HG02938 (cell line): ENCODE measurements at regions not wholly inside any gene's neighbourhood (a gene's known extent, or its start where the extent isn't known, plus 50 kb on each side); places are given as distances from the start of the nearest gene placed in this dataset.

Experiments used
- ATAC-seq: cut with Tn5 transposase; IDR thresholded peaks from one replicate; pipeline ENCODE4 v1.9.1; 2021; ENCODE audit warnings: mild to moderate bottlenecking, moderate library complexity; ENCODE audit not compliant: unreplicated experiment

GRCh38 chr1:96048572-96049212, 672.9 kb upstream of the PTBP2 start:
- no peak for ATAC-seq

GRCh38 chr1:96049759-96050409, 671.7 kb upstream of the PTBP2 start:
- ATAC-seq = no peak

DNA sequence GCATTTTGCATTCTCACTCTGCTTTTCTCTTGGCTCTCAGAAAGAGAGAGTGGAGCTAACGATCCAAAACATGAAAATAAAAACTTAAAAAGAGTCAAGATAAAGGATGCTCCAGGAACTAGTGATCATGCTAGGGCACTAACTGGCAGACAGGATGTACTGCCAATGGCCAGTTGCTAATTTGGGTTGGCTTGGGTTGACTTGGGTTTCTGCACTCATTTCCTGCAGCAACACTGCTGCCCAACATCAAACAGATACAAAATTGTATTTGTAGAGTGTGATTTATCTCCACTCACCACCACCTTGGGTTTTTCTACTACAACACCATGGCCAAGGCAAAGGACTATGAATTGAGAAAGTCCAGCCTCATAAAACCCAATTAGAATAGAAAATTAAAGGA, 662.3 kb upstream of the PTBP2 start:
- no peak for ATAC-seq

DNA sequence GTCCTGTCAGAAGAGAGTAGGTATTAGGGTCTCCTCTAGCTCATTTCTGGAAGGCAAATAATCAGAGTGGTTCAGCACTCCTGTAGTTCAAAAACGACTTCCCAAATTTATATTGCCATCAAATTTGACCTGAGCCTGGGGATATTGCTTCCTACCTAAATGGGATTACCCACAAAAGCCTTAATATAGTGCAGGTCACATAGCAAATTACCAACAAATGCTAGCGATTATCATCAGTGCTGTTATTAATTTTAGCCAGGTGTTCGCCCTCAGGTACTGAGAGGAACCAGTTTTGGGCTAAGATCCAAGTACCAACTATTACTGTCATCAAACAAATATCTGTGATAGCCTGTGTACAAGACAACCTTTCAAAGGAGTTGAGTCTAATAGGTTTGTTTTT, 661.8 kb upstream of the PTBP2 start:
- no peak for ATAC-seq

- ATAC-seq = no peak
Observed at GRCh38 chr1:96060621-96061020, 661.0 kb upstream of the PTBP2 start.

DNA sequence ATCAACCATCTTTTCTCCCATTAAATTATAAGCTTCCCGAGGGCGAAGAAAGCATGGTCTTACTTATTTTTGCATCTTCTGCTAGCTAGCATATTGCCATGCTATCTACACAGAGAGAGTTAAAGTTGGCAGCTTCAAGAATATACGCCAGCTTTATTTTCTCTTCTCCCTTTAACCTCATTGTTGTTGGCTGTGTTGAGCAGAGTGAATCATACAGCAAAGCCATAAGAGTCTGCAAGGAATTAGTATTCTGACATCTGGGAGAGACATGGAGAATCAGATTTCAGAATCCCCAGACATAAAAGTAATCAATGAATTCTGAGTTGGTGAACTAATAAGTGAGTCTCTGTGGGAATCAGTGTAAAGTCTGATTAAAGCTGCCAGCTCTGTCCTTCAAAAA, 649.6 kb upstream of the PTBP2 start:
- no peak for ATAC-seq

DNA sequence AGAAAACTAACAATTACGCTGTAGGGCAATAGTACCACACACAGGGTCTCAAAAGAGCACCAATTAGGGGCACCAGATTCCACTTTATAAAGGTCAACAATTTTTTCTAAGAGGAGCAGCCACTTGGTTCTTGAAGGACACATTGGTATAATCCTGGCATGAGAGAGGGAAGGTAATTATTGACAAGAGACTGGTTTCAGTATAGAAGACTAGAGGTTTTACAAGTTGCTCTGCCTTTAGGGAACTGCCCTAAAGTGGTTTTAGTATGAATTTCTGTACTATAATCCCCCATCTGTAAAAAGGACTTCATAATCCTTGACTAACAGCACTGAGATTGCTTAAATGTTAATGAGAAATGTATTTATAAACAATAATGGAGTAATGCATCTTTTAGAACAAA, 648.5 kb upstream of the PTBP2 start:
- ATAC-seq = peak; percentile 58

DNA sequence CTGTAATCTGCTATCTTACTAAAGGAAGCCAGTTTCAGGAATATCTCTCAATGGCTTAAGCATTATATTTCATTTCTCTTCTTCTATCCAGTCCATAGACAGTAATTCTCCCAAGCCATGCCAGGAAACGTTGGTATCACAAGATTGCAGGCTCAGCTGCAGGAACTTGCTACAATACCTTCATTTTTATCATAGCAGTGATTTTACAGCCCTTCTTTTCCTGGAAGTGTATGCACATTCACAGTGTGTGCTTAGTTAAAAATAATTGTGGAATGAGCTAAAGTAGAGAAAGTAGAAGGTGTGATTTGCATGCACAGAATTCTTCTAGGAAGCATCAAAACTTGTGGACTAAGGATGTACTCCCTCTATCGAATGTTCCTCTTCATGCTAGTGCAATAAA, 647.2 kb upstream of the PTBP2 start:
- ATAC-seq = no peak

DNA sequence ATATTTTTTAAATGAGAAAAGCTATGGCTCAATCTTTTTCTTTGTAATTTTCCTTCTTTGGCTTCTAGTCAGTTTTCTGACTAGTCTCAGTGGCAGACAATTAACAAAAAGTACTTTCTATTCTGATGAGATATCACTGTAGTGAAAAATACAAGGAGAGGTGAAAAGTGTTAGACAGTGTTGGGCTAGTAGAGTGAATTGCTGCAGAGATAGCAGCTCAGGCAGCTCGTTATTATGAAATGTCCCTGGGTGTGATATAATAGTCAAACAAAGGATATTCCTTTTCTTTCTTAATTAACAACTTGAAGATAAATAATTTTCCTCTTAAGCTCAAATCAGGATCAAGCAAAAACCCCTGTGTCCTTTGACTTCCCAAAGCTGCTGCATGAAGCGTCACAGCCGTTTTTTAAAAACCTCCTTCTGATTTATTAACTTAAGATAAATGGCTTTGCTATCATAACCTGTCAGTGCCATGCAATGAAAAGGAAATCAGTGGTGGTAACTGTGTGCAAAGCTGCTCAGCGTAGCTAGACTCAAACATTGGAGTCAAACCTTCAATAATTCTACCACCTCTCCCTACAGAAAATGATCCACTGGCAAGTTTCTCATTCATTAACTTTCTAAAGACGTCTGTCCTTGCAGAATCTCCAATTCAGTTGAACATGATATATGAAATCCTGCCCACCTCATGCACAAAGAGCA, 646.6 kb upstream of the PTBP2 start:
- no peak for ATAC-seq

GRCh38 chr1:96075704-96076455, 645.7 kb upstream of the PTBP2 start:
- ATAC-seq = no peak

GRCh38 chr1:96076589-96076988, 645.0 kb upstream of the PTBP2 start:
- ATAC-seq = no peak

DNA sequence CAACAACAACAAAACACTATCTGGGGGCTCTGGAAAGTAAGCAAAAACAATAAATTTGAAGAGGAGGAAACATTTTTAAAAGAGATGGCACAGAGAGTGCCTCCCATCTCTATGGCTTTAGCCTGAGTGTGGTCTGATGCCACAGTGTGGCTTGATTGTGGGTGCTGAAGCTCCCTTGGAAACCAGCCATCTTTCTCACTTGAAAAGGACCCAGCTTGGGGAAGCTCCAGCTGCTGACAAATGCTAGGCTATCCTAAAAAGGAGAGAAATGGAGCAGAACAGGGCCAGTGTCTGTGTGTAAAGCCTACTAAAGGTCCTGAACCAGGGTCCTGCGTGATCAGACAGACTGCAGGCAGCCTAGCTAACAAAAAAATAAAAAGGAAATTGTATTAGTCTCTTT, 642.0 kb upstream of the PTBP2 start:
- ATAC-seq = no peak

DNA sequence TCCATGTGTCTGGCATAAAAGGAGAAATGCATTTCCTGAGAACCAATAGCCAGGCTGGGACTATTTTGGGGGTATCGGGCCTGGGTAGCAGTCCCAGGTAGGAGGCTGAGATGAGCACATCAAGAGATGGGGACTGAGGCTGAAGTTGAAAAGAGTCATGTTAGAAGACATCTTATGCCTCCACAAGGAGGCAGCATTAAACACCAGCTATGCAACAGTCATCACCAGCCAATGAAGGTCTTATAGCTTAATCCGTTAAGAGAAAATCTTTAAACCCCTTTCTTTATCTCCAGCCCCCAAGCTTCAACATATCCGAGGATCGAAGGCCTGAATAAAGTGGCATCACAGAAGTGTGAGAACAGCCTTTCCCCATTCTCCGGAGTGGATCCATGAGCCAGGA, 640.7 kb upstream of the PTBP2 start:
- no peak for ATAC-seq

GRCh38 chr1:96087719-96088118, 633.9 kb upstream of the PTBP2 start:
- no peak for ATAC-seq

DNA sequence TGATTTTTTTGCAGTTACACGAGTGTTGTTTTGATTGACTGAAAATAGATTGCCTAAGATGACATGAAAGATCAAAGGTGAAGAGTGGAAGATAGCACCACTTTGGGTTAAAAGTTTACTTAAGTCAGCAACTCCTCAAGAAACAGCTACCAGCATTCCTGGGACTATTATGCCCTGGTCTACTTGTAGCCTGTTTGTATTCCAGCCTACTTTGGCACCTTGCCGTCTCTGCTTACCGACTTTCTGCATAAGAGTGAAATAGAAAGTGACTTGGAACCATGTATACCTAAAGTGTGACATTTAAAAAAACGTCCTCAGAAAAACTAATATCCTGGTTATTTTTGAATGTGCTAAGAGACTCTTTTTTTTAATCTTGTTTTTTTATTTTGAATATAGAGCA, 631.5 kb upstream of the PTBP2 start:
- ATAC-seq = no peak

- no peak for ATAC-seq
Observed at GRCh38 chr1:96095849-96096612, 625.6 kb upstream of the PTBP2 start.

DNA sequence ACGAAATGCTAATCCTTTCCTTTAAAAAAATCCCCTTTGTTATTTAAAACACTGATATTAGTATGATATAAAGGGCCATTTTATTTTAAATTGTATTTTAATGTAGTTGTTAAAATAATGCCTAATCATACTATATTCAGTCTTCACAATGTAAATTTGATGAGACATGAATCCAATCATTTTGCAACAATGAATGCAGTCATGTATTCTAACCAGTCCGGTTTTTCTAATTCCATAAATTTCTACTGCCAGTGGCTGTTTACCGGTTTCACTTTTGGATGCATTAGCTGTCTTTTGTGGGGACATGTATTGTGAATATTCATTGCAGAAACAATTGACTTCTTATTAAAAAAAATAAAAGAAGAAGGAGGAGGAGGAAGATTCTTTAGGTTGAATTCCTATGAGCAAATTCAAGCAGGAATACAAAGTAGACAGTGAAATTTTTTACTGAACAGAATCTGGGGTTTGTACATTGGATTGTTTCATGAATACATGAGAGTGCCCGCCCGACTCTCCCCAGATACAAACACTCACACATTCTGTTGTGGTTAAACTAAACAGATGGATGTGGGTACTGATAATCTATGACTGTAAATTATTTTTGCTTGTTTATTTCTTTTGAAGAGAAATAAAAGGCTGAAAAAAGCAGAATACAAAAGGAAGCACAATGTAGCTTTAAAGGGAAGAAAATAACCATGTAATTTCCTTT, 624.8 kb upstream of the PTBP2 start:
- ATAC-seq = no peak

DNA sequence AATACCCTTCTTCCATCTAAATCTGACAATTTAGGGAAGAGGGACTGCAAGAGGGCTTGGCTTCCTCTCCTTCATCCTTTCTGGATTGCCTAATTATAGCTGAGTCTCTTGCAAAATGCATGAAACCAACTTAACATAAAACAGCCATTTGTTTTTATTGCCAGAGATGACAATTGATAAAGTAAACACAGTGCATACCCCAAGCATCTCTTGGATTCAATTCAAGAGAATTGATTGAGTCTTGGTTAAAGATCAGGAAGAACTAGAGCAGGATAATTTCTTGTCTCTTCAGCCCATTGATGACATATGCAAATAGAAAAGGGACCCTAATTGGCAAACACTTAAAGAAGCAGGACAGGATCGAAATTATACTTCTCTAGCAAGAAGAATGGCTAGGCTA, 617.1 kb upstream of the PTBP2 start:
- ATAC-seq = no peak

GRCh38 chr1:96104906-96105305, 616.7 kb upstream of the PTBP2 start:
- no peak for ATAC-seq

- ATAC-seq = no peak
Observed at GRCh38 chr1:96116731-96117130, 604.9 kb upstream of the PTBP2 start.
